ENCODE measurements at regions not wholly inside any gene's neighbourhood (a gene's known extent, or its start where the extent isn't known, plus 50 kb on each side); places are given as distances from the start of the nearest gene placed in this dataset.

GRCh38 chr2:222802514-222803196 is 58.2 kb upstream of the ACSL3 start:
- TF ChIP-seq POLR2AphosphoS5 (IDR thresholded peaks at IDR 0.05; ENCODE audit: insufficient read depth, low read depth, low read length), result no peak
- no peak for TF ChIP-seq CTCF (IDR thresholded peaks at IDR 0.05; ENCODE audit: extremely low read depth in 1 of 2, insufficient read depth in 1 of 2, low read depth in 1 of 2, low read length in 2 of 2)
- TF ChIP-seq MAX (IDR thresholded peaks at IDR 0.05; ENCODE audit: insufficient read depth, insufficient read length), result no peak
- TF ChIP-seq EZH2 (IDR thresholded peaks at IDR 0.05; ENCODE audit: borderline replicate concordance, low read depth, low read length, severe bottlenecking), result no peak
- no peak for TF ChIP-seq POLR2A (IDR thresholded peaks at IDR 0.05; ENCODE audit: low read depth, low read length)

Measured in endothelial cell of umbilical vein (primary cell).